ENCODE measurements at regions not wholly inside any gene's neighbourhood (a gene's known extent, or its start where the extent isn't known, plus 50 kb on each side); places are given as distances from the start of the nearest gene placed in this dataset.

- WGBS (ENCODE audit: insufficient coverage): no CpG with 5 or more reads among the region's 1 CpG
- no peaks in the 10 kb centered on the region for H3K4me1 ChIP-seq (ENCODE audit: control extremely low read depth in 1 of 4, control insufficient read depth in 4 of 4, insufficient read depth in 4 of 4, low read length in 3 of 4)
- H3K9me3 ChIP-seq (ENCODE audit: control extremely low read depth in 1 of 5, control insufficient read depth in 4 of 5, insufficient read depth in 2 of 5, low read depth in 1 of 5, low read length in 4 of 5): no peaks in the 10 kb centered on the region
- ChIA-PET CTCF (no interaction called here), POLR2A (no interaction called here)
- no peaks in the 10 kb centered on the region for H3K36me3 ChIP-seq (ENCODE audit: control insufficient read depth in 4 of 4, insufficient read depth in 4 of 4, low read length in 3 of 4)
- no peak overlapping the region for H3K27ac ChIP-seq (ENCODE audit: insufficient read depth in 1 of 2, low read depth in 1 of 2, low read length in 2 of 2, poor library complexity in 1 of 2, severe bottlenecking in 2 of 2)
- no peak overlapping the region for H3K4me3 ChIP-seq (ENCODE audit: control insufficient read depth in 1 of 7, extremely low read depth in 1 of 7, insufficient read depth in 4 of 7, low read depth in 2 of 7, low read length in 6 of 7)
- no peak for DNase-seq
- H3K27me3 ChIP-seq (replicated peaks in 2 of 5; ENCODE audit: control insufficient read depth in 4 of 5, insufficient read depth in 5 of 5, low read length in 4 of 5): no peaks in the 10 kb centered on the region
Observed at GRCh38 chr2:164234074-164234473, 387.2 kb downstream of the GRB14 start.

GRCh38 chr2:164224007-164224406 lies 397.3 kb downstream of the GRB14 start:
- POLR2A ChIA-PET: no interaction called here
- DNase-seq: no peak
- Histone ChIP-seq H3K9me3 (ENCODE audit: control extremely low read depth in 1 of 5, control insufficient read depth in 4 of 5, insufficient read depth in 2 of 5, low read depth in 1 of 5, low read length in 4 of 5) (no peaks in the 10 kb centered on the region), H3K27me3 (replicated peaks in 2 of 5; ENCODE audit: control insufficient read depth in 4 of 5, insufficient read depth in 5 of 5, low read length in 4 of 5) (no peaks in the 10 kb centered on the region), H3K36me3 (ENCODE audit: control insufficient read depth in 4 of 4, insufficient read depth in 4 of 4, low read length in 3 of 4) (no peaks in the 10 kb centered on the region), H3K4me1 (ENCODE audit: control extremely low read depth in 1 of 4, control insufficient read depth in 4 of 4, insufficient read depth in 4 of 4, low read length in 3 of 4) (no peaks in the 10 kb centered on the region), H3K4me3 (ENCODE audit: control insufficient read depth in 1 of 7, extremely low read depth in 1 of 7, insufficient read depth in 4 of 7, low read depth in 2 of 7, low read length in 6 of 7) (no peak overlapping the region), H3K27ac (ENCODE audit: insufficient read depth in 1 of 2, low read depth in 1 of 2, low read length in 2 of 2, poor library complexity in 1 of 2, severe bottlenecking in 2 of 2) (no peak overlapping the region)
- CTCF ChIA-PET: no interaction called here

GRCh38 chr2:164221473-164221872 lies 399.8 kb downstream of the GRB14 start:
- no CpG with 5 or more reads among the region's 2 CpGs for WGBS (ENCODE audit: insufficient coverage)
- DNase-seq: no peak
- ChIA-PET POLR2A (no interaction called here), CTCF (no interaction called here)
- Histone ChIP-seq H3K4me3 (ENCODE audit: control insufficient read depth in 1 of 7, extremely low read depth in 1 of 7, insufficient read depth in 4 of 7, low read depth in 2 of 7, low read length in 6 of 7) (no peak overlapping the region), H3K9me3 (ENCODE audit: control extremely low read depth in 1 of 5, control insufficient read depth in 4 of 5, insufficient read depth in 2 of 5, low read depth in 1 of 5, low read length in 4 of 5) (no peaks in the 10 kb centered on the region), H3K36me3 (ENCODE audit: control insufficient read depth in 4 of 4, insufficient read depth in 4 of 4, low read length in 3 of 4) (no peaks in the 10 kb centered on the region), H3K4me1 (ENCODE audit: control extremely low read depth in 1 of 4, control insufficient read depth in 4 of 4, insufficient read depth in 4 of 4, low read length in 3 of 4) (no peaks in the 10 kb centered on the region), H3K27me3 (replicated peaks in 2 of 5; ENCODE audit: control insufficient read depth in 4 of 5, insufficient read depth in 5 of 5, low read length in 4 of 5) (no peaks in the 10 kb centered on the region), H3K27ac (ENCODE audit: insufficient read depth in 1 of 2, low read depth in 1 of 2, low read length in 2 of 2, poor library complexity in 1 of 2, severe bottlenecking in 2 of 2) (no peak overlapping the region)

GRCh38 chr2:164220265-164220664 lies 401.0 kb downstream of the GRB14 start:
- H3K9me3 ChIP-seq (ENCODE audit: control extremely low read depth in 1 of 5, control insufficient read depth in 4 of 5, insufficient read depth in 2 of 5, low read depth in 1 of 5, low read length in 4 of 5): no peaks in the 10 kb centered on the region
- H3K36me3 ChIP-seq (ENCODE audit: control insufficient read depth in 4 of 4, insufficient read depth in 4 of 4, low read length in 3 of 4): no peaks in the 10 kb centered on the region
- POLR2A ChIA-PET: no interaction called here
- CTCF ChIA-PET: no interaction called here
- no peak overlapping the region for H3K27ac ChIP-seq (ENCODE audit: insufficient read depth in 1 of 2, low read depth in 1 of 2, low read length in 2 of 2, poor library complexity in 1 of 2, severe bottlenecking in 2 of 2)
- H3K4me1 ChIP-seq (ENCODE audit: control extremely low read depth in 1 of 4, control insufficient read depth in 4 of 4, insufficient read depth in 4 of 4, low read length in 3 of 4): no peaks in the 10 kb centered on the region
- DNase-seq: no peak
- no peaks in the 10 kb centered on the region for H3K27me3 ChIP-seq (replicated peaks in 2 of 5; ENCODE audit: control insufficient read depth in 4 of 5, insufficient read depth in 5 of 5, low read length in 4 of 5)
- H3K4me3 ChIP-seq (ENCODE audit: control insufficient read depth in 1 of 7, extremely low read depth in 1 of 7, insufficient read depth in 4 of 7, low read depth in 2 of 7, low read length in 6 of 7): no peak overlapping the region
- WGBS (ENCODE audit: insufficient coverage): 100% methylated on average over 3 of the region's 4 CpGs

GRCh38 chr2:164213916-164214315 lies 407.4 kb downstream of the GRB14 start:
- POLR2A ChIA-PET: no interaction called here
- no peaks in the 10 kb centered on the region for H3K36me3 ChIP-seq (ENCODE audit: control insufficient read depth in 4 of 4, insufficient read depth in 4 of 4, low read length in 3 of 4)
- no peaks in the 10 kb centered on the region for H3K27me3 ChIP-seq (replicated peaks in 2 of 5; ENCODE audit: control insufficient read depth in 4 of 5, insufficient read depth in 5 of 5, low read length in 4 of 5)
- no peaks in the 10 kb centered on the region for H3K9me3 ChIP-seq (ENCODE audit: control extremely low read depth in 1 of 5, control insufficient read depth in 4 of 5, insufficient read depth in 2 of 5, low read depth in 1 of 5, low read length in 4 of 5)
- no peak overlapping the region for H3K4me3 ChIP-seq (ENCODE audit: control insufficient read depth in 1 of 7, extremely low read depth in 1 of 7, insufficient read depth in 4 of 7, low read depth in 2 of 7, low read length in 6 of 7)
- no peak for DNase-seq
- WGBS (ENCODE audit: insufficient coverage): 100% methylated on average over 1 of the region's 1 CpG
- H3K4me1 ChIP-seq (ENCODE audit: control extremely low read depth in 1 of 4, control insufficient read depth in 4 of 4, insufficient read depth in 4 of 4, low read length in 3 of 4): no peaks in the 10 kb centered on the region
- CTCF ChIA-PET: no interaction called here
- no peak overlapping the region for H3K27ac ChIP-seq (ENCODE audit: insufficient read depth in 1 of 2, low read depth in 1 of 2, low read length in 2 of 2, poor library complexity in 1 of 2, severe bottlenecking in 2 of 2)

GRCh38 chr2:164205347-164205746 lies 415.9 kb downstream of the GRB14 start:
- Histone ChIP-seq H3K27me3 (replicated peaks in 2 of 5; ENCODE audit: control insufficient read depth in 4 of 5, insufficient read depth in 5 of 5, low read length in 4 of 5) (no peaks in the 10 kb centered on the region), H3K36me3 (ENCODE audit: control insufficient read depth in 4 of 4, insufficient read depth in 4 of 4, low read length in 3 of 4) (no peaks in the 10 kb centered on the region), H3K9me3 (ENCODE audit: control extremely low read depth in 1 of 5, control insufficient read depth in 4 of 5, insufficient read depth in 2 of 5, low read depth in 1 of 5, low read length in 4 of 5) (no peaks in the 10 kb centered on the region), H3K4me1 (ENCODE audit: control extremely low read depth in 1 of 4, control insufficient read depth in 4 of 4, insufficient read depth in 4 of 4, low read length in 3 of 4) (peaks cover 0 to 4% (median 0%) of the 10 kb centered on the region in 4 experiments), H3K4me3 (ENCODE audit: control insufficient read depth in 1 of 7, extremely low read depth in 1 of 7, insufficient read depth in 4 of 7, low read depth in 2 of 7, low read length in 6 of 7) (no peak overlapping the region), H3K27ac (ENCODE audit: insufficient read depth in 1 of 2, low read depth in 1 of 2, low read length in 2 of 2, poor library complexity in 1 of 2, severe bottlenecking in 2 of 2) (no peak overlapping the region)
- ChIA-PET POLR2A (no interaction called here), CTCF (interaction anchor here (1.5 kb wide), 1 partner anchor 13 kb away, joined by 5 read pairs; no protein-coding TSS in a partner anchor)
- 0% methylated on average over 1 of the region's 1 CpG for WGBS (ENCODE audit: insufficient coverage)
- peak in 2 of 3 donors; percentile 18 to 30 for DNase-seq

GRCh38 chr2:164203131-164203530 lies 418.2 kb downstream of the GRB14 start:
- Histone ChIP-seq H3K36me3 (ENCODE audit: control insufficient read depth in 4 of 4, insufficient read depth in 4 of 4, low read length in 3 of 4) (no peaks in the 10 kb centered on the region), H3K4me3 (ENCODE audit: control insufficient read depth in 1 of 7, extremely low read depth in 1 of 7, insufficient read depth in 4 of 7, low read depth in 2 of 7, low read length in 6 of 7) (no peak overlapping the region), H3K27ac (ENCODE audit: insufficient read depth in 1 of 2, low read depth in 1 of 2, low read length in 2 of 2, poor library complexity in 1 of 2, severe bottlenecking in 2 of 2) (no peak overlapping the region), H3K4me1 (ENCODE audit: control extremely low read depth in 1 of 4, control insufficient read depth in 4 of 4, insufficient read depth in 4 of 4, low read length in 3 of 4) (peaks cover 0 to 4% (median 0%) of the 10 kb centered on the region in 4 experiments), H3K27me3 (replicated peaks in 2 of 5; ENCODE audit: control insufficient read depth in 4 of 5, insufficient read depth in 5 of 5, low read length in 4 of 5) (no peaks in the 10 kb centered on the region), H3K9me3 (ENCODE audit: control extremely low read depth in 1 of 5, control insufficient read depth in 4 of 5, insufficient read depth in 2 of 5, low read depth in 1 of 5, low read length in 4 of 5) (no peaks in the 10 kb centered on the region)
- 89% methylated on average over 1 of the region's 3 CpGs for WGBS (ENCODE audit: insufficient coverage)
- DNase-seq: no peak
- ChIA-PET POLR2A (interaction anchor here (0.5 kb wide), 1 partner anchor 253 kb away, joined by 3 read pairs; no protein-coding TSS in a partner anchor), CTCF (no interaction called here)

All from common myeloid progenitor, CD34-positive (primary cell).